H1 (cell line): ENCODE measurements at regions not wholly inside any gene's neighbourhood (a gene's known extent, or its start where the extent isn't known, plus 50 kb on each side); places are given as distances from the start of the nearest gene placed in this dataset.

Experiments used
- CTCF ChIA-PET: fragments of 300-600 bp; sonication (Branson Sonifier 250); formaldehyde crosslinking; loops from one replicate; lab custom pipeline; 2021; ENCODE audit not compliant: partially characterized antibody; lab: Charles Lee
- POLR2A ChIA-PET: fragments of 300-600 bp; sonication (Branson Sonifier 250); formaldehyde crosslinking; loops from one replicate; lab custom pipeline; 2021; ENCODE audit warnings: inconsistent platforms; ENCODE audit not compliant: partially characterized antibody; lab: Charles Lee
- DNase-seq, 2 experiments: peaks; one replicate each; pipeline versions ENCODE4 v3.0.0 to v3.0.0-alpha.2; 2010 to 2022; ENCODE audit warnings: low spot score in 2 of 2, low read depth in 1 of 2, mixed read lengths in 1 of 2
- FAIRE-seq: peaks from 2 replicates; lab custom pipeline; 2011; peaks lifted over from hg19 to GRCh38; lab: Jason Lieb, UNC
- H2AFZ ChIP-seq: 2 replicates; pipeline ENCODE4 v1.8.1; 2012; ENCODE audit warnings: low read length, inconsistent platforms
- H2AK5ac ChIP-seq: 2 replicates; pipeline ENCODE4 v1.6.1; 2013; ENCODE audit warnings: low read depth, low read length
- H2BK120ac ChIP-seq: replicated peaks from 2 replicates; pipeline ENCODE3; 2013; ENCODE audit warnings: low read depth, low read length, inconsistent platforms
- H2BK12ac ChIP-seq: 2 replicates; pipeline ENCODE4 v1.6.1; 2013; ENCODE audit warnings: low read depth, low read length
- H2BK15ac ChIP-seq: 2 replicates; pipeline ENCODE4 v1.6.1; 2013; ENCODE audit warnings: low read length
- H2BK20ac ChIP-seq: 2 replicates; pipeline ENCODE4 v1.6.1; 2013; ENCODE audit warnings: low read length
- H2BK5ac ChIP-seq: 2 replicates; pipeline ENCODE4 v1.6.1; 2013; ENCODE audit warnings: low read depth, low read length
- H3K14ac ChIP-seq: 2 replicates; pipeline ENCODE4 v1.6.1; 2013; ENCODE audit warnings: inconsistent platforms; ENCODE audit not compliant: insufficient read length
- H3K18ac ChIP-seq: 2 replicates; pipeline ENCODE4 v1.6.1; 2013; ENCODE audit warnings: low read length; ENCODE audit errors: extremely low read depth
- H3K23ac ChIP-seq: 2 replicates; pipeline ENCODE4 v1.6.1; 2013; ENCODE audit warnings: inconsistent platforms; ENCODE audit not compliant: insufficient read length
- H3K23me2 ChIP-seq: 2 replicates; pipeline ENCODE4 v1.6.1; 2013; ENCODE audit warnings: low read depth, low read length
- H3K27ac ChIP-seq: 2 replicates; pipeline ENCODE4 v1.6.1; 2011; ENCODE audit warnings: low read depth, low read length, inconsistent platforms
- H3K27me3 ChIP-seq, 4 experiments: replicated peaks in 1 of 4; 1 replicate in 1 of 4; 2 replicates in 3 of 4; pipeline versions ENCODE4 v1.6.1 to v1.8.1; 2011 to 2013; ENCODE audit warnings: low read length in 3 of 4, mild to moderate bottlenecking in 3 of 4, inconsistent platforms in 2 of 4, mixed read lengths in 2 of 4, moderate library complexity in 1 of 4; ENCODE audit not compliant: control insufficient read depth in 3 of 4, insufficient read depth in 3 of 4; ENCODE audit errors: extremely low read depth in 1 of 4
- H3K36me3 ChIP-seq, 4 experiments: 2 replicates each; pipeline versions ENCODE4 v1.6.1 to v1.8.1; 2011 to 2013; ENCODE audit warnings: mild to moderate bottlenecking in 4 of 4, low read length in 3 of 4, moderate library complexity in 2 of 4, control low read depth in 1 of 4, inconsistent platforms in 1 of 4; ENCODE audit not compliant: insufficient read depth in 4 of 4, control insufficient read depth in 2 of 4
- H3K4ac ChIP-seq: replicated peaks from 2 replicates; pipeline ENCODE3; 2013; ENCODE audit warnings: low read length, low read depth, mixed read lengths, inconsistent platforms; ENCODE audit not compliant: insufficient read length
- H3K4me1 ChIP-seq, 4 experiments: replicated peaks in 1 of 4; 1 replicate in 1 of 4; 2 replicates in 3 of 4; pipeline versions ENCODE4 v1.6.1 to v1.8.1; 2011 to 2013; ENCODE audit warnings: low read length in 3 of 4, inconsistent platforms in 2 of 4, mixed read lengths in 1 of 4; ENCODE audit not compliant: insufficient read depth in 4 of 4, control insufficient read depth in 3 of 4
- H3K4me2 ChIP-seq, 2 experiments: 2 replicates each; pipeline versions ENCODE4 v1.6.1 to v1.8.1; 2011 to 2013; ENCODE audit warnings: low read depth in 2 of 2, low read length in 2 of 2, control low read depth in 1 of 2, inconsistent platforms in 1 of 2, mild to moderate bottlenecking in 1 of 2; ENCODE audit not compliant: insufficient read depth in 1 of 2
- H3K4me3 ChIP-seq, 4 experiments: fragments of 200-600, 300-600 bp in 1 of 4; sonication (generic), shearing (Covaris generic), sonication (Bioruptor Twin) in 1 of 4; 2 replicates each; pipeline versions ENCODE4 v1.5.1 to v1.8.1; 2011 to 2016; ENCODE audit warnings: low read length in 4 of 4, low read depth in 3 of 4, control low read depth in 2 of 4, inconsistent platforms in 2 of 4, mild to moderate bottlenecking in 2 of 4, mixed read lengths in 1 of 4, moderate library complexity in 1 of 4; ENCODE audit not compliant: insufficient read depth in 2 of 4; ENCODE audit errors: extremely low read depth in 1 of 4
- H3K56ac ChIP-seq: replicated peaks from 2 replicates; pipeline ENCODE3; 2013; ENCODE audit warnings: low read depth, mild to moderate bottlenecking, mixed read lengths, low read length, inconsistent platforms; ENCODE audit not compliant: insufficient read length
- H3K79me1 ChIP-seq: 2 replicates; pipeline ENCODE4 v1.6.1; 2013; ENCODE audit warnings: low read depth, low read length, control low read depth
- H3K79me2 ChIP-seq, 2 experiments: 2 replicates each; pipeline versions ENCODE4 v1.6.1 to v1.8.1; 2012 to 2013; ENCODE audit warnings: low read length in 2 of 2, mild to moderate bottlenecking in 2 of 2, inconsistent platforms in 1 of 2; ENCODE audit not compliant: insufficient read depth in 2 of 2, control insufficient read depth in 1 of 2
- H3K9ac ChIP-seq, 4 experiments: replicated peaks in 1 of 4; 1 replicate in 1 of 4; 2 replicates in 3 of 4; pipeline versions ENCODE4 v1.6.1 to v1.8.1; 2011 to 2013; ENCODE audit warnings: low read depth in 3 of 4, low read length in 3 of 4, control low read depth in 2 of 4, mild to moderate bottlenecking in 2 of 4, moderate library complexity in 2 of 4, inconsistent platforms in 1 of 4; ENCODE audit errors: extremely low read depth in 1 of 4
- H3K9me3 ChIP-seq, 2 experiments: 2 replicates each; pipeline versions ENCODE4 v1.6.1 to v1.8.1; 2012 to 2013; ENCODE audit warnings: mild to moderate bottlenecking in 2 of 2, moderate library complexity in 2 of 2, control low read depth in 1 of 2, inconsistent platforms in 1 of 2, low read depth in 1 of 2, low read length in 1 of 2, mixed read lengths in 1 of 2; ENCODE audit not compliant: insufficient read depth in 2 of 2
- H4K20me1 ChIP-seq, 2 experiments: replicated peaks in 1 of 2; 2 replicates each; pipeline versions ENCODE3 to v1.8.1; 2011 to 2013; ENCODE audit warnings: inconsistent platforms in 2 of 2, low read length in 2 of 2, mild to moderate bottlenecking in 1 of 2; ENCODE audit not compliant: insufficient read depth in 2 of 2, control insufficient read depth in 1 of 2
- H4K5ac ChIP-seq: 2 replicates; pipeline ENCODE4 v1.6.1; 2013; ENCODE audit warnings: low read length, low read depth, mixed read lengths, inconsistent platforms; ENCODE audit not compliant: insufficient read length
- H4K8ac ChIP-seq: 2 replicates; pipeline ENCODE4 v1.8.0; 2013; ENCODE audit warnings: mild to moderate bottlenecking, moderate library complexity, low read length, inconsistent platforms; ENCODE audit not compliant: insufficient read depth; ENCODE audit errors: extremely low read depth
- H4K91ac ChIP-seq: replicated peaks from 2 replicates; pipeline ENCODE3; 2013; ENCODE audit warnings: low read length, mixed read lengths, inconsistent platforms; ENCODE audit not compliant: insufficient read length
- BACH1 ChIP-seq: IDR thresholded peaks from 2 replicates; pipeline ENCODE4 v1.6.1; 2012; ENCODE audit warnings: low read length, improper control_type of control experiment
- BCL11A ChIP-seq, 2 experiments: IDR thresholded peaks; one replicate each; pipeline ENCODE4 v1.6.1; 2011; ENCODE audit warnings: low read depth in 2 of 2, low read length in 2 of 2, mild to moderate bottlenecking in 2 of 2
- FOSL1 ChIP-seq: IDR thresholded peaks from 2 replicates; pipeline ENCODE4 v1.6.1; 2011; ENCODE audit warnings: mild to moderate bottlenecking, low read depth, low read length, moderate library complexity; ENCODE audit not compliant: insufficient read depth
- HDAC2 ChIP-seq, 2 experiments: fragments of 300-600 bp in 1 of 2; sonication (generic) in 1 of 2; IDR thresholded peaks; 2 replicates each; pipeline ENCODE4 v1.6.1; 2011 to 2012; ENCODE audit warnings: low read depth in 2 of 2, low read length in 2 of 2, mild to moderate bottlenecking in 2 of 2, moderate library complexity in 2 of 2, borderline replicate concordance in 1 of 2, inconsistent platforms in 1 of 2
- KDM1A ChIP-seq: fragments of 200-600, 300-600 bp; sonication (generic); IDR thresholded peaks from 2 replicates; pipeline ENCODE4 v1.7.1; 2016; ENCODE audit warnings: mild to moderate bottlenecking, low read length, borderline replicate concordance
- MAFK ChIP-seq: IDR thresholded peaks from 2 replicates; pipeline ENCODE4 v1.6.1; 2012; ENCODE audit warnings: low read depth, mild to moderate bottlenecking, improper control_type of control experiment, low read length
- NRF1 ChIP-seq: IDR thresholded peaks from 2 replicates; pipeline ENCODE4 v1.6.1; 2011; ENCODE audit warnings: mild to moderate bottlenecking, low read depth, low read length, improper control_type of control experiment
- POU5F1 ChIP-seq: IDR thresholded peaks from 2 replicates; pipeline ENCODE4 v1.6.1; 2011; ENCODE audit warnings: low read depth, mild to moderate bottlenecking, low read length, moderate library complexity
- RXRA ChIP-seq: IDR thresholded peaks from 2 replicates; pipeline ENCODE4 v1.6.1; 2011; ENCODE audit warnings: low read depth, mild to moderate bottlenecking, low read length, moderate library complexity; ENCODE audit not compliant: insufficient read depth
- SIRT6 ChIP-seq: IDR thresholded peaks from one replicate; pipeline ENCODE4 v1.7.1; 2012; ENCODE audit warnings: low read length, inconsistent platforms
- SP1 ChIP-seq: IDR thresholded peaks from 2 replicates; pipeline ENCODE4 v1.6.1; 2011; ENCODE audit warnings: low read depth, low read length
- SUZ12 ChIP-seq: fragments of 200-600 bp; sonication (generic); IDR thresholded peaks from 2 replicates; pipeline ENCODE4 v1.6.1; 2012; ENCODE audit warnings: mild to moderate bottlenecking, inconsistent platforms, low read length, moderate library complexity, mixed read lengths
- WGBS, 2 experiments: shearing (Covaris generic) in 1 of 2; methylation state at CpG; one replicate each; pipeline versions ENCODE4 v1.1.6 to v1.1.7; 2013 to 2015; ENCODE audit warnings: low lambda C conversion rate in 2 of 2, mixed read lengths in 2 of 2, inconsistent platforms in 1 of 2, low coverage in 1 of 2, missing lambda C conversion rate in 1 of 2; ENCODE audit not compliant: insufficient replicate concordance in 2 of 2, insufficient coverage in 1 of 2, insufficient read length in 1 of 2; ENCODE audit errors: extremely low coverage in 1 of 2, missing lambda C conversion rate in 1 of 2; 5-methylcytosine and 5-hydroxymethylcytosine counted together
- TF ChIP-seq, protein P1 (sequence below): IDR thresholded peaks from 2 replicates; pipeline ENCODE4 v1.6.1; 2011; ENCODE audit warnings: low read length, improper control_type of control experiment

DNA sequence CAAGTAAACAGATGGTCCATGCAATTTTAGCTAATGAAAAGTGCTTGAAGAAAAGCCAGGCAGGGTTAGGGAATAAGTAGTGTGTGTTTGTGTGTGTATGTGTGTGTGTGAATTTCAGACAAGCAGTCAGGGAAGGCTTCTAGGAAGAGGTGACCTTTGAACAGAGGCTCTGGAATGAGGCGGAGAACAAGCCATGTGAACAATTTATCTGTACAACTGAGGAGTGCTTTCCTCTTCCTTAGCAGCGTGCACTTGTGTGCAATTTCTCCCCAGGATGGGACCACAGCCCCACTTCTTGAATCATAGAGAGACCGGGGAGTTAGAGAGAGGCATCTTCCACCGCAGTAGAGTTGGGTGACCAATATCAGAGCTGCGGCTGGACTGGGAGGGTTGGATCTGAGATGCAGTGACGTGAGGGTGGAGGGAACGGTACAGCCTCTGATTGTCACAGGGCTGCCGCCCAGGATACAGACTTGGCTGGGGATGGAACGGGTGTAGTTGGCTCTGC, 69.2 kb upstream of the FAM171A1 start:
- Histone ChIP-seq H3K23me2 (peaks cover 2% of the 10 kb centered on the region; the same call in 1 of the 2 replicates), H4K20me1 (no peaks in the 10 kb centered on the region), H2BK5ac (no peak overlapping the region), H2BK15ac (no peak overlapping the region), H3K4me2 (no peak overlapping the region), H3K36me3 (no peaks in the 10 kb centered on the region), H3K79me2 (no peaks in the 10 kb centered on the region), H2AK5ac (no peak overlapping the region), H3K18ac (no peak overlapping the region), H3K9me3 (no peaks in the 10 kb centered on the region), H4K5ac (no peak overlapping the region), H2BK12ac (0 out of 2 replicates have a peak overlapping the region, but pooled peaks have one; percentile 17), H4K91ac (no peak overlapping the region), H2BK20ac (no peak overlapping the region), H3K27ac (no peak overlapping the region), H2AFZ (no peak overlapping the region), H3K4ac (no peak overlapping the region), H2BK120ac (no peak overlapping the region), H3K56ac (no peak overlapping the region), H3K4me1 (peaks cover 0 to 3% (median 0%) of the 10 kb centered on the region in 4 experiments; a peak in 1 of 7 replicates), H3K23ac (no peak overlapping the region), H4K8ac (0 out of 2 replicates have a peak overlapping the region, but pooled peaks have one; percentile 57), H3K4me3 (no peak overlapping the region), H3K9ac (no peak overlapping the region), H3K27me3 (no peaks in the 10 kb centered on the region), H3K79me1 (no peaks in the 10 kb centered on the region), H3K14ac (no peak overlapping the region)
- FAIRE-seq, result no peak
- no peak for DNase-seq
- ChIA-PET CTCF (interaction anchor here (0.5 to 3.4 kb wide), 14 partner anchors 10 to 279 kb away, joined by 3 to 15 read pairs (median 3); partner anchors contain the start of gene ITGA8), POLR2A (no interaction called here)
- 84% methylated on average over 9 of the region's 9 CpGs; no CpG with 5 or more reads in 1 of the 2 experiments for WGBS, 2 experiments
- TF ChIP-seq SIRT6, result no peak
- TF ChIP-seq KDM1A, result no peak
- TF ChIP-seq, protein P1, sequence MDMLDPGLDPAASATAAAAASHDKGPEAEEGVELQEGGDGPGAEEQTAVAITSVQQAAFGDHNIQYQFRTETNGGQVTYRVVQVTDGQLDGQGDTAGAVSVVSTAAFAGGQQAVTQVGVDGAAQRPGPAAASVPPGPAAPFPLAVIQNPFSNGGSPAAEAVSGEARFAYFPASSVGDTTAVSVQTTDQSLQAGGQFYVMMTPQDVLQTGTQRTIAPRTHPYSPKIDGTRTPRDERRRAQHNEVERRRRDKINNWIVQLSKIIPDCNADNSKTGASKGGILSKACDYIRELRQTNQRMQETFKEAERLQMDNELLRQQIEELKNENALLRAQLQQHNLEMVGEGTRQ, result no peak
- no peak for TF ChIP-seq BACH1
- no peak for TF ChIP-seq NRF1
- TF ChIP-seq POU5F1, result no peak
- no peak for TF ChIP-seq HDAC2 (IDR thresholded peaks at IDR 0.05; ENCODE audit: borderline replicate concordance in 1 of 2, low read depth in 2 of 2, low read length in 2 of 2)
- no peak for TF ChIP-seq BCL11A (IDR thresholded peaks at IDR 0.05; ENCODE audit: low read depth in 2 of 2, low read length in 2 of 2)
- no peak for TF ChIP-seq RXRA
- TF ChIP-seq SUZ12, result no peak
- no peak for TF ChIP-seq FOSL1
- TF ChIP-seq SP1, result no peak
- TF ChIP-seq MAFK, result no peak
